HepG2 (cell line): ENCODE measurements at regions not wholly inside any gene's neighbourhood (a gene's known extent, or its start where the extent isn't known, plus 50 kb on each side); places are given as distances from the start of the nearest gene placed in this dataset.

Experiments used
- BRD4 ChIP-seq: sonication (generic); formaldehyde crosslinking; IDR thresholded peaks from 2 replicates; pipeline ENCODE4 v1.4.0; 2020; ENCODE audit warnings: missing genetic modification reagents
- CBX5 ChIP-seq: sonication (generic); formaldehyde crosslinking; IDR thresholded peaks from 2 replicates; pipeline ENCODE4 v1.4.0; 2020; ENCODE audit warnings: missing genetic modification reagents, borderline replicate concordance
- CEBPB ChIP-seq: IDR thresholded peaks from 2 replicates; pipeline ENCODE4 v1.6.1; 2011; ENCODE audit warnings: low read depth, low read length, improper control_type of control experiment, borderline replicate concordance
- CTCF ChIP-seq: sonication (generic); formaldehyde crosslinking; IDR thresholded peaks from 2 replicates; pipeline ENCODE4 v1.5.0; 2020; ENCODE audit warnings: mild to moderate bottlenecking, missing genetic modification reagents, moderate library complexity
- ELF1 ChIP-seq: sonication (generic); formaldehyde crosslinking; IDR thresholded peaks from 2 replicates; pipeline ENCODE4 v1.4.0; 2020; ENCODE audit warnings: missing genetic modification reagents
- ELF4 ChIP-seq: sonication (generic); formaldehyde crosslinking; IDR thresholded peaks from 2 replicates; pipeline ENCODE4 v1.5.0; 2020; ENCODE audit warnings: missing genetic modification reagents, mild to moderate bottlenecking, moderate library complexity, borderline replicate concordance
- HOXA7 ChIP-seq: sonication (generic); formaldehyde crosslinking; IDR thresholded peaks from 2 replicates; pipeline ENCODE4 v1.8.1; 2022; ENCODE audit warnings: mild to moderate bottlenecking, missing genetic modification reagents, moderate library complexity
- RFX5 ChIP-seq: IDR thresholded peaks from 2 replicates; pipeline ENCODE4 v1.6.1; 2011; ENCODE audit warnings: low read depth, low read length, improper control_type of control experiment
- TBL1XR1 ChIP-seq: fragments of 150-350 bp; IDR thresholded peaks from 2 replicates; pipeline ENCODE4 v1.6.1; 2014; ENCODE audit warnings: borderline replicate concordance, low read length; ENCODE audit not compliant: partially characterized antibody
- TCF7 ChIP-seq: sonication (generic); IDR thresholded peaks from 2 replicates; pipeline ENCODE4 v1.6.1; 2016; ENCODE audit warnings: antibody characterized with exemption, low read depth
- ZNF17 ChIP-seq: sonication (generic); formaldehyde crosslinking; IDR thresholded peaks from 2 replicates; pipeline ENCODE4 v1.5.0; 2020; ENCODE audit warnings: mild to moderate bottlenecking, missing genetic modification reagents
- ZNF264 ChIP-seq: sonication (generic); formaldehyde crosslinking; IDR thresholded peaks from 2 replicates; pipeline ENCODE4 v1.4.0; 2020; ENCODE audit warnings: missing genetic modification reagents
- ZNF33B ChIP-seq: sonication (generic); formaldehyde crosslinking; IDR thresholded peaks from 2 replicates; pipeline ENCODE4 v1.5.1; 2020; ENCODE audit warnings: mild to moderate bottlenecking, missing genetic modification reagents

GRCh38 chr14:83257466-83258439 is 1724.1 kb upstream of the SEL1L start:
- no peak for TF ChIP-seq BRD4 (CRISPR knock-in tag)
- no peak for TF ChIP-seq CTCF (CRISPR knock-in tag)
- TF ChIP-seq ZNF33B (CRISPR knock-in tag), result no peak
- no peak for TF ChIP-seq ELF1
- TF ChIP-seq TCF7, result no peak
- TF ChIP-seq CBX5 (CRISPR knock-in tag), result no peak
- TF ChIP-seq HOXA7 (CRISPR knock-in tag), result no peak
- no peak for TF ChIP-seq CEBPB
- TF ChIP-seq ELF4 (CRISPR knock-in tag), result no peak
- no peak for TF ChIP-seq RFX5
- no peak for TF ChIP-seq ZNF264 (CRISPR knock-in tag)
- TF ChIP-seq ZNF17 (CRISPR knock-in tag), result no peak
- no peak for TF ChIP-seq TBL1XR1
